Right atrium auricular region (tissue), 2 donors: ENCODE measurements at regions not wholly inside any gene's neighbourhood (a gene's known extent, or its start where the extent isn't known, plus 50 kb on each side); places are given as distances from the start of the nearest gene placed in this dataset.
"Not testable (repeated sequence)": the region's sequence is repeated elsewhere in the genome, so short reads cannot be mapped to it uniquely, and the experiment has no call there.

Experiments
- DNase-seq: peaks from one replicate; pipeline ENCODE4 v3.0.0-alpha.2; 2019; ENCODE audit warnings: low spot score
- H3K27ac ChIP-seq, 2 donors: fragments of 200-600 bp; sonication (generic); 1 replicate in 1 of 2; 2 replicates in 1 of 2; pipeline ENCODE4 v1.5.1; 2016 to 2019
- H3K27me3 ChIP-seq, 2 donors: fragments of 200-600 bp; sonication (generic); one replicate each; pipeline versions ENCODE4 v1.5.1 to v1.6.0; 2017 to 2019
- H3K36me3 ChIP-seq: fragments of 200-600 bp; sonication (generic); one replicate; pipeline ENCODE4 v1.5.1; 2016
- H3K4me1 ChIP-seq, 2 donors: fragments of 200-600 bp; sonication (generic); one replicate each; pipeline versions ENCODE4 v1.5.1 to v1.6.0; 2017 to 2019
- H3K4me3 ChIP-seq, 2 donors: fragments of 200-600 bp; sonication (generic); 1 replicate in 1 of 2; 2 replicates in 1 of 2; pipeline ENCODE4 v1.5.1; 2017 to 2019; ENCODE audit warnings: mild to moderate bottlenecking in 1 of 2, moderate library complexity in 1 of 2
- H3K9me3 ChIP-seq, 2 donors: fragments of 200-600 bp; sonication (generic); one replicate each; pipeline ENCODE4 v1.5.1; 2019
- CTCF ChIP-seq, 2 donors: fragments of 200-600 bp; sonication (generic); IDR thresholded peaks; one replicate each; pipeline ENCODE4 v1.5.1; 2019; ENCODE audit warnings: antibody characterized with exemption in 2 of 2

DNA sequence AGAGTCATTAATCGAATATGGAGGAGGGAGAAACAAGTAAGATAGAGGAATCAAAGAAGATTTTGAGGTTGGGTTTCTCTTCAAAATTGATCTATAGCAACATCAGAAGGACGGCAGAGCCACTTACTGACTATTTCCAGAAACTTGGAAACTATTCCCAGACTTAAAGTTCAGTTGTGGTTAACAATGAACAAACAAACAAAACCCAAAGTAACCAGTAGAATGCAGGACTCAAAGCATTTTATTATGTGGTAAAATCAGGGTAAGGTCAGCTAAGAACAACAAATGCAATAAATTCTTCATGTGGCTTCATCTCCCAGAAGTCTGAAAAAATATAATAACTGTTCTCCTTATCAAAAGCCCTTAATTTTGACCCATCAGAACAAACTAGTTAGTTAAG lies 54.9 kb upstream of the OSMR start:
- Histone ChIP-seq H3K4me1 (peaks cover 0 to 8% of the 10 kb centered on the region in 2 donors), H3K27ac (no peak overlapping the region), H3K4me3 (no peak overlapping the region), H3K27me3 (no peaks in the 10 kb centered on the region), H3K9me3 (no peaks in the 10 kb centered on the region), H3K36me3 (no peaks in the 10 kb centered on the region)
- no peak for TF ChIP-seq CTCF (IDR thresholded peaks at IDR 0.05)
- DNase-seq, result no peak

DNA sequence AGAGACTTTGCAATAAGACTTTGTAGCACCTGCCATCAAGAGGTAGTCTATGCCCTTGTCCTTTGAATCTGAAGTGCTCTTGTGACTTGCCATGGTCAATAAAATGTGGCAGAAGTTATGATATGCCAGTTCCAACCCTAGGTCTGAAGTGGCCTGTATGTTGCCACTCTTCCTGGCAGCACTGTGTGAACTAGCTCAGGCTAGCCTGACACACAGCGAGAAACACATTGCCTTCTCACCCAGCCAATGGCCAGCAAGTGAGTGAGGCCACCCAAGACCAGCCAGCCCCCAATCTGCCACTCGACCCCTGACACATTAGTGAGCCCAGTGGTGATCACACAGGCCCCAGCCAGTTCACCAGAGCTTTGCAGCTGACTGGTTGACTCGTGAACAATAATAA lies 52.7 kb upstream of the OSMR start:
- no peaks in the 10 kb centered on the region for H3K36me3 ChIP-seq
- no peaks in the 10 kb centered on the region for H3K9me3 ChIP-seq
- no peak overlapping the region for H3K27ac ChIP-seq
- H3K4me3 ChIP-seq, result no peak overlapping the region
- no peak for DNase-seq
- peaks cover 0 to 22% of the 10 kb centered on the region in 2 donors for H3K4me1 ChIP-seq
- TF ChIP-seq CTCF (IDR thresholded peaks at IDR 0.05), result no peak
- no peaks in the 10 kb centered on the region for H3K27me3 ChIP-seq

GRCh38 chr5:38794037-38794436 lies 51.8 kb upstream of the OSMR start:
- DNase-seq, result not testable (repeated sequence)

GRCh38 chr5:38794986-38795385 lies 50.8 kb upstream of the OSMR start:
- no peak overlapping the region for H3K27ac ChIP-seq
- H3K9me3 ChIP-seq, result no peaks in the 10 kb centered on the region
- H3K36me3 ChIP-seq, result no peaks in the 10 kb centered on the region
- peaks cover 0 to 32% of the 10 kb centered on the region in 2 donors for H3K4me1 ChIP-seq
- no peaks in the 10 kb centered on the region for H3K27me3 ChIP-seq
- DNase-seq, result no peak
- H3K4me3 ChIP-seq, result no peak overlapping the region
- TF ChIP-seq CTCF (IDR thresholded peaks at IDR 0.05), result no peak

More at GRCh38 chr5:38794037-38794436, 51.8 kb upstream of the OSMR start:
- not testable (repeated sequence) for H3K9me3 ChIP-seq, H3K27me3 ChIP-seq, H3K36me3 ChIP-seq, H3K27ac ChIP-seq, H3K4me3 ChIP-seq
- H3K4me1 ChIP-seq, result peaks cover 0 to 23% of the 10 kb centered on the region in 2 donors

DNA sequence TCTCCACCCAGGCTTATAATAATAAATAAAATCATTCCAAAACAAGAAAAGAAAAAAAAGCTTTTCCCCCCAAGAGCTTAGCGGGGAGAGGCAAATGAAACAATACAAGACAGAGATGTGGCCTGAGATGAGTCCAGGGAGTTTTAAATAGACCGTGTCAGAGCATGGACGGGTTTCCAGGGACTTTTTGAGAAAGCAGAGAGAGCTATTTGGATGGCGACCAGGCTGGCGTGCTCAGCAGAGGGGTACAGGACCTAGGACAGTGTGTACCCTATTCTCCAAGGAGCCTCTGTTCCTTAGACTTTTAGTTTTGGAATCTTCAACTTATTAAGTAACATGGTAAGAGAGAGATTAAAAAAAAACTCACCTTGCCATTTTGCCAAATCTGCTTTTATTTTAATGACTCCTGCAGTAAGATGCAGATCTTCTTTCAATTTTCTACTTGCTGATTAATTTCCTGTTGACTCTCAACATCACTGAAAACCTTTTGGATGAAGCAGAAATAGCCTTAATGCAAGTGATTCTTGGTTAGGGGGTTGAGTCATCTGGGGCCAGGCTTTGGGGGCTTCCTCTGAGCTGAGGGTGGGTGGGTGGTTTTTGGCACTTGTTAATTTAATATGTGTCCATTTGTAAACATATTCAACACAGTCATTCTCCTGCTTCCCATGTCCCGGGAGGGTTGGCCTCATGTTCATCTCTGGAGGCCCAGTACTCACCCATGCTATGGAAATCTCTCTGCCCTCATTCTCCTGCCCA lies 49.6 kb upstream of the OSMR start:
- H3K27ac ChIP-seq, result peak overlapping the region; percentile 20 to 66
- no peaks in the 10 kb centered on the region for H3K36me3 ChIP-seq
- no peak for DNase-seq
- no peaks in the 10 kb centered on the region for H3K9me3 ChIP-seq
- peaks cover 0 to 44% of the 10 kb centered on the region in 2 donors for H3K4me1 ChIP-seq
- TF ChIP-seq CTCF (IDR thresholded peaks at IDR 0.05), result no peak
- H3K27me3 ChIP-seq, result no peaks in the 10 kb centered on the region
- no peak overlapping the region for H3K4me3 ChIP-seq
